IMR-90 (cell line): ENCODE measurements at regions not wholly inside any gene's neighbourhood (a gene's known extent, or its start where the extent isn't known, plus 50 kb on each side); places are given as distances from the start of the nearest gene placed in this dataset.

ENCODE experiments used
- ATAC-seq: fragments of 200-7000 bp; cut with Tn5 transposase; 2 replicates; pipeline ENCODE4 v1.9.1; 2020; ENCODE audit warnings: low read depth, mild to moderate bottlenecking, moderate library complexity
- BruUV-seq: library from RNA; stranded (reverse); fragments of 400-500 nt; replicated peaks from 2 replicates; lab custom pipeline; 2021; lab: Mats Ljungman, UMichigan
- CTCF ChIA-PET: fragments of 300-600 bp; formaldehyde crosslinking; extraction: SDS; loops from one replicate; lab custom pipeline; 2021; ENCODE audit warnings: antibody characterized with exemption; lab: Yijun Ruan, JAX
- POLR2A ChIA-PET: fragments of 300-600 bp; sonication (Branson Sonifier 250); formaldehyde crosslinking; loops from one replicate; lab custom pipeline; 2022; ENCODE audit warnings: antibody characterized with exemption; ENCODE audit not compliant: unreplicated experiment; lab: Charles Lee
- DNase-seq: peaks from one replicate; pipeline ENCODE4 v3.0.0; 2013
- H2AFZ ChIP-seq: replicated peaks from 2 replicates; pipeline ENCODE3; 2013; ENCODE audit warnings: low read length, mild to moderate bottlenecking; ENCODE audit not compliant: poor library complexity
- H2AK5ac ChIP-seq: 2 replicates; pipeline ENCODE4 v1.6.1; 2013; ENCODE audit warnings: low read depth, low read length, inconsistent platforms
- H2AK9ac ChIP-seq: replicated peaks from 2 replicates; pipeline ENCODE3; 2013; ENCODE audit warnings: mild to moderate bottlenecking, low read depth, low read length, moderate library complexity; ENCODE audit not compliant: poor library complexity
- H2BK120ac ChIP-seq: 2 replicates; pipeline ENCODE4 v1.6.1; 2013; ENCODE audit warnings: low read depth, low read length, inconsistent platforms
- H2BK15ac ChIP-seq: 3 replicates; pipeline ENCODE4 v1.6.1; 2013; ENCODE audit warnings: low read depth, low read length, inconsistent platforms
- H2BK20ac ChIP-seq: 2 replicates; pipeline ENCODE4 v1.6.1; 2013; ENCODE audit warnings: low read depth, mild to moderate bottlenecking, inconsistent platforms, low read length, moderate library complexity
- H2BK5ac ChIP-seq: 2 replicates; pipeline ENCODE4 v1.6.1; 2013; ENCODE audit warnings: mild to moderate bottlenecking, low read depth, low read length, inconsistent platforms; ENCODE audit not compliant: poor library complexity, severe bottlenecking
- H3K14ac ChIP-seq: replicated peaks from 2 replicates; pipeline ENCODE4 v1.6.1; 2013; ENCODE audit warnings: low read depth, low read length, inconsistent platforms
- H3K18ac ChIP-seq: 2 replicates; pipeline ENCODE4 v1.6.1; 2013; ENCODE audit warnings: low read depth, low read length, control low read depth
- H3K23ac ChIP-seq: 2 replicates; pipeline ENCODE4 v1.6.1; 2013; ENCODE audit warnings: low read depth, low read length, inconsistent platforms
- H3K27ac ChIP-seq: 2 replicates; pipeline ENCODE4 v1.5.1; 2013; ENCODE audit warnings: mild to moderate bottlenecking, control low read depth, low read length; ENCODE audit not compliant: insufficient read depth
- H3K27me3 ChIP-seq: 2 replicates; pipeline ENCODE4 v1.6.1; 2013; ENCODE audit warnings: low read length; ENCODE audit not compliant: control insufficient read depth, insufficient read depth
- H3K36me3 ChIP-seq: 2 replicates; pipeline ENCODE4 v1.6.1; 2013; ENCODE audit warnings: low read length, mixed read lengths; ENCODE audit not compliant: control insufficient read depth, insufficient read depth
- H3K4ac ChIP-seq: 2 replicates; pipeline ENCODE4 v1.6.1; 2013; ENCODE audit warnings: low read depth, low read length, inconsistent platforms
- H3K4me1 ChIP-seq: 2 replicates; pipeline ENCODE4 v1.6.1; 2013; ENCODE audit warnings: low read length, mixed read lengths; ENCODE audit not compliant: control insufficient read depth, insufficient read depth
- H3K4me2 ChIP-seq: 2 replicates; pipeline ENCODE4 v1.6.1; 2013; ENCODE audit warnings: low read depth, mild to moderate bottlenecking, control low read depth, low read length, moderate library complexity
- H3K4me3 ChIP-seq: 2 replicates; pipeline ENCODE4 v1.5.1; 2013; ENCODE audit warnings: low read depth, mild to moderate bottlenecking, control low read depth, low read length, moderate library complexity; ENCODE audit not compliant: insufficient read depth
- H3K56ac ChIP-seq: 2 replicates; pipeline ENCODE4 v1.6.1; 2013; ENCODE audit warnings: low read length, inconsistent platforms; ENCODE audit not compliant: insufficient read depth; ENCODE audit errors: extremely low read depth
- H3K79me1 ChIP-seq, 2 experiments: 2 replicates each; pipeline ENCODE4 v1.6.1; 2013; ENCODE audit warnings: low read length in 2 of 2, inconsistent platforms in 1 of 2, low read depth in 1 of 2
- H3K9ac ChIP-seq: 2 replicates; pipeline ENCODE4 v1.6.1; 2013; ENCODE audit warnings: low read depth, low read length, control low read depth
- H3K9me1 ChIP-seq: 2 replicates; pipeline ENCODE4 v1.6.1; 2013; ENCODE audit warnings: low read length, inconsistent platforms; ENCODE audit not compliant: insufficient read depth
- H3K9me3 ChIP-seq: 2 replicates; pipeline ENCODE4 v1.6.1; 2013; ENCODE audit warnings: low read length; ENCODE audit not compliant: control insufficient read depth, insufficient read depth
- H4K20me1 ChIP-seq: 2 replicates; pipeline ENCODE4 v1.6.1; 2013; ENCODE audit warnings: low read length, inconsistent platforms; ENCODE audit not compliant: insufficient read depth
- H4K5ac ChIP-seq: 2 replicates; pipeline ENCODE4 v1.6.1; 2013; ENCODE audit warnings: mild to moderate bottlenecking, low read depth, low read length, control low read depth
- H4K8ac ChIP-seq, 2 experiments: 2 replicates each; pipeline ENCODE4 v1.6.1; 2013; ENCODE audit warnings: low read depth in 2 of 2, low read length in 2 of 2, control low read depth in 1 of 2, inconsistent platforms in 1 of 2
- H4K91ac ChIP-seq: 2 replicates; pipeline ENCODE4 v1.6.1; 2013; ENCODE audit warnings: low read depth, low read length, inconsistent platforms; ENCODE audit not compliant: insufficient read depth
- BHLHE40 ChIP-seq: fragments of 150-350 bp; IDR thresholded peaks from 2 replicates; pipeline ENCODE4 v1.6.1; 2016; ENCODE audit warnings: mild to moderate bottlenecking, low read depth, low read length
- CHD1 ChIP-seq: IDR thresholded peaks from 2 replicates; pipeline ENCODE4 v1.6.1; 2012; ENCODE audit warnings: low read depth, low read length, improper control_type of control experiment
- FOS ChIP-seq: fragments of 150-350 bp; IDR thresholded peaks from 2 replicates; pipeline ENCODE4 v1.6.1; 2016; ENCODE audit warnings: low read depth, low read length
- MAFK ChIP-seq: IDR thresholded peaks from 2 replicates; pipeline ENCODE4 v1.6.1; 2012; ENCODE audit warnings: low read depth, low read length, improper control_type of control experiment
- RFX5 ChIP-seq: IDR thresholded peaks from 2 replicates; pipeline ENCODE4 v1.8.0; 2012; ENCODE audit warnings: low read depth, mild to moderate bottlenecking, low read length, moderate library complexity
- SMC3 ChIP-seq: fragments of 150-350 bp; IDR thresholded peaks from 2 replicates; pipeline ENCODE4 v1.6.1; 2016; ENCODE audit warnings: low read depth, mild to moderate bottlenecking, antibody characterized with exemption, low read length, moderate library complexity
- WGBS, 2 experiments: methylation state at CpG; one replicate each; pipeline versions ENCODE4 v1.1.5 to v1.1.7; 2013; ENCODE audit warnings: missing lambda C conversion rate in 2 of 2; ENCODE audit not compliant: insufficient read length in 1 of 2; ENCODE audit errors: extremely low coverage in 2 of 2; 5-methylcytosine and 5-hydroxymethylcytosine counted together
- dilution Hi-C: fragments of 300-500 bp; cut with HindIII; formaldehyde crosslinking; loops from one replicate; pipeline ENCODE4 v1.14.3; 2018; ENCODE audit warnings: low sequenced_read_pairs; ENCODE audit not compliant: unreplicated experiment
- in situ Hi-C: fragments of 300-500 bp; cut with MboI; formaldehyde crosslinking; loops from 3 replicates; pipeline ENCODE4 v1.14.3; 2019; ENCODE audit warnings: low sequenced_read_pairs, inconsistent platforms, mixed read lengths
- intact Hi-C: fragments of 100-400 bp; cut with micrococcal nuclease; formaldehyde crosslinking; loops from 2 replicates; pipeline ENCODE4 v1.10.0; 2022

GRCh38 chr5:79890930-79891249, 100.2 kb downstream of the MTX3 start:
- no peak overlapping the region for H3K23ac ChIP-seq
- no peak overlapping the region for H2AK5ac ChIP-seq
- H3K4me2 ChIP-seq: no peak overlapping the region
- no peak overlapping the region for H2AFZ ChIP-seq
- no peak overlapping the region for H4K5ac ChIP-seq
- no peak overlapping the region for H2BK15ac ChIP-seq
- no peak overlapping the region for H3K14ac ChIP-seq
- TF ChIP-seq BHLHE40 (no peak), SMC3 (no peak), FOS (no peak), RFX5 (no peak), CHD1 (no peak), MAFK (no peak)
- no peak overlapping the region for H4K8ac ChIP-seq
- in situ Hi-C loops (no loop called here), intact Hi-C loops (no loop called here), dilution Hi-C loops (no loop called here)
- BruUV-seq: no TSS peak
- no peak overlapping the region for H4K91ac ChIP-seq
- peaks cover 7% of the 10 kb centered on the region for H3K27me3 ChIP-seq
- no peaks in the 10 kb centered on the region for H3K9me1 ChIP-seq
- DNase-seq (no peak), ATAC-seq (no peak)
- no peak overlapping the region for H3K4me3 ChIP-seq
- no peaks in the 10 kb centered on the region for H3K9me3 ChIP-seq
- no peak overlapping the region for H2BK5ac ChIP-seq
- no peak overlapping the region for H2BK120ac ChIP-seq
- no peaks in the 10 kb centered on the region for H3K4me1 ChIP-seq
- no peak overlapping the region for H3K4ac ChIP-seq
- no CpG with 5 or more reads among the region's 5 CpGs for WGBS, 2 experiments
- H2AK9ac ChIP-seq: no peak overlapping the region
- H3K18ac ChIP-seq: no peak overlapping the region
- ChIA-PET CTCF (no interaction called here), POLR2A (no interaction called here)
- no peak overlapping the region for H3K56ac ChIP-seq
- H3K79me1 ChIP-seq: no peaks in the 10 kb centered on the region
- no peak overlapping the region for H2BK20ac ChIP-seq
- no peak overlapping the region for H3K27ac ChIP-seq
- H3K9ac ChIP-seq: no peak overlapping the region
- no peaks in the 10 kb centered on the region for H3K36me3 ChIP-seq
- no peaks in the 10 kb centered on the region for H4K20me1 ChIP-seq
